Esophagus squamous epithelium (tissue), 4 donors: ENCODE measurements at regions not wholly inside any gene's neighbourhood (a gene's known extent, or its start where the extent isn't known, plus 50 kb on each side); places are given as distances from the start of the nearest gene placed in this dataset.

ENCODE experiments used
- CTCF ChIP-seq, 6 experiments: fragments of 450-650 bp in 4 of 6; fragments of 200-600 bp in 2 of 6; sonication (generic) in 2 of 6; IDR thresholded peaks; one replicate each; pipeline ENCODE4 v1.5.1; 2016 to 2019; ENCODE audit warnings: antibody characterized with exemption in 6 of 6, mild to moderate bottlenecking in 4 of 6, moderate library complexity in 4 of 6
- POLR2A ChIP-seq, 4 donors: fragments of 450-650 bp; IDR thresholded peaks; one replicate each; pipeline ENCODE4 v1.6.1; 2017; ENCODE audit warnings: antibody characterized with exemption in 4 of 4, mild to moderate bottlenecking in 4 of 4, moderate library complexity in 3 of 4

GRCh38 chr16:60203525-60204124, 1469.5 kb upstream of the GOT2 start:
- TF ChIP-seq CTCF (IDR thresholded peaks at IDR 0.05) (peak in 4 of 6 experiments; percentile 22 to 50 (median 38)), POLR2A (IDR thresholded peaks at IDR 0.05) (no peak)
